Esophagus squamous epithelium (tissue), 4 donors: ENCODE measurements at regions not wholly inside any gene's neighbourhood (a gene's known extent, or its start where the extent isn't known, plus 50 kb on each side); places are given as distances from the start of the nearest gene placed in this dataset.

Experiments used
- CTCF ChIP-seq, 6 experiments: fragments of 450-650 bp in 4 of 6; fragments of 200-600 bp in 2 of 6; sonication (generic) in 2 of 6; IDR thresholded peaks; one replicate each; pipeline ENCODE4 v1.5.1; 2016 to 2019; ENCODE audit warnings: antibody characterized with exemption in 6 of 6, mild to moderate bottlenecking in 4 of 6, moderate library complexity in 4 of 6
- POLR2A ChIP-seq, 4 donors: fragments of 450-650 bp; IDR thresholded peaks; one replicate each; pipeline ENCODE4 v1.6.1; 2017; ENCODE audit warnings: antibody characterized with exemption in 4 of 4, mild to moderate bottlenecking in 4 of 4, moderate library complexity in 3 of 4

GRCh38 chr1:184811439-184812111 lies 56.9 kb upstream of the EDEM3 start:
- no peak for TF ChIP-seq CTCF (IDR thresholded peaks at IDR 0.05)
- TF ChIP-seq POLR2A (IDR thresholded peaks at IDR 0.05) = no peak
